GM19025 (cell line): ENCODE measurements at regions not wholly inside any gene's neighbourhood (a gene's known extent, or its start where the extent isn't known, plus 50 kb on each side); places are given as distances from the start of the nearest gene placed in this dataset.

Experiments used
- ATAC-seq: cut with Tn5 transposase; IDR thresholded peaks from one replicate; pipeline ENCODE4 v1.9.1; 2021; ENCODE audit warnings: mild to moderate bottlenecking, low read depth, moderate library complexity; ENCODE audit not compliant: unreplicated experiment

DNA sequence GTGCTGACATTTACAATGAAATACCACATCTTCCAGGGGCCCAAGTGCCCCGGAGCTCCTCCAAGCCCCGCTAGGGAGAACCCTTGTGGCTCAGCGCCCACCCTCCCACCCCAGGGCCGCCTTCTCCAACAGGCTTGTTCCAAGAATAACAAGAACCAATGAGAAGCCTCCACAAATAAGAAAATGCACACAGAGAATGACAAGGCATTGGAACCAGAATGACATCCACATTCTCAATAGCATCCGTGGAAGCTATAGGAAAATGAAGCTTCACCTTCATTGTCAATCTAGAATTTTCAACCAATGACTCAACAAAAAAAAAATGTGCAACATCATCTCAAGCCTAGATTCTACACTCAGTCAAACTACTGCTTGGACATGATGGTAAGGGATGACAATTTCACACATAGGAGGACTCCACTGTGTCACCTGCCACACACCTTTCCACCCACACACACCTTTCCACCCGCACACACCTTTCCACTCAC is 50.4 kb upstream of the PPP2R2D start:
- ATAC-seq, result no peak
